GM12878 (cell line): ENCODE measurements at regions not wholly inside any gene's neighbourhood (a gene's known extent, or its start where the extent isn't known, plus 50 kb on each side); places are given as distances from the start of the nearest gene placed in this dataset.

ENCODE experiments used
- ATAC-seq: fragments of 200-7000 bp; cut with Tn5 transposase; 3 replicates; pipeline ENCODE4 v1.9.1; 2020; ENCODE audit warnings: mild to moderate bottlenecking, moderate library complexity
- BruUV-seq: library from RNA; stranded (reverse); fragments of 400-500 nt; replicated peaks from 2 replicates; lab custom pipeline; 2021; lab: Mats Ljungman, UMichigan
- CTCF ChIA-PET: fragments of 300-600 bp; sonication (Branson Sonifier 250); formaldehyde crosslinking; extraction: SDS; loops from one replicate; lab custom pipeline; 2021; ENCODE audit warnings: inconsistent platforms; lab: Yijun Ruan, JAX
- POLR2A ChIA-PET: fragments of 350-600 bp; formaldehyde crosslinking; extraction: SDS; loops from one replicate; lab custom pipeline; 2021; ENCODE audit warnings: inconsistent platforms; lab: Charles Lee
- RAD21 ChIA-PET: fragments of 300-600 bp; sonication (Branson Sonifier 250); formaldehyde crosslinking; loops from one replicate; lab custom pipeline; 2023; ENCODE audit warnings: antibody characterized with exemption; ENCODE audit not compliant: unreplicated experiment; lab: Charles Lee
- SMC1A ChIA-PET: fragments of 300-600 bp; sonication (Branson Sonifier 250); formaldehyde crosslinking; loops from one replicate; lab custom pipeline; 2023; ENCODE audit not compliant: unreplicated experiment, uncharacterized antibody; lab: Charles Lee
- DNase-seq: peaks from one replicate; pipeline ENCODE4 v3.0.0-alpha.2; 2011; ENCODE audit warnings: low read depth, low spot score
- FAIRE-seq: peaks from 3 replicates; lab custom pipeline; 2011; peaks lifted over from hg19 to GRCh38; lab: Jason Lieb, UNC
- H2AFZ ChIP-seq: 2 replicates; pipeline ENCODE4 v1.6.0; 2011; ENCODE audit warnings: low read depth, low read length, control low read depth; ENCODE audit not compliant: control insufficient read depth
- H3K27ac ChIP-seq: 2 replicates; pipeline ENCODE4 v1.5.1; 2011; ENCODE audit warnings: control low read depth; ENCODE audit not compliant: control insufficient read depth, insufficient read depth
- H3K27me3 ChIP-seq, 2 experiments: replicated peaks in 1 of 2; 2 replicates each; pipeline versions ENCODE4 v1.6.0 to v1.6.1; 2011; ENCODE audit warnings: low read length in 1 of 2; ENCODE audit not compliant: control insufficient read depth in 2 of 2, insufficient read depth in 2 of 2
- H3K36me3 ChIP-seq, 2 experiments: 2 replicates each; pipeline ENCODE4 v1.5.1; 2011; ENCODE audit warnings: low read length in 1 of 2; ENCODE audit not compliant: control insufficient read depth in 2 of 2, insufficient read depth in 2 of 2
- H3K4me1 ChIP-seq: 2 replicates; pipeline ENCODE4 v1.6.1; 2011; ENCODE audit warnings: mild to moderate bottlenecking, low read length, moderate library complexity, mixed read lengths; ENCODE audit not compliant: control insufficient read depth, insufficient read depth
- H3K4me2 ChIP-seq: 2 replicates; pipeline ENCODE4 v1.6.0; 2011; ENCODE audit warnings: control low read depth; ENCODE audit not compliant: control insufficient read depth, insufficient read depth
- H3K4me3 ChIP-seq: fragments of 200-600 bp; sonication (generic); 2 replicates; pipeline ENCODE4 v1.5.1; 2016
- H3K79me2 ChIP-seq: 2 replicates; pipeline ENCODE4 v1.6.0; 2011; ENCODE audit warnings: low read length; ENCODE audit not compliant: control insufficient read depth, insufficient read depth
- H3K9ac ChIP-seq: 2 replicates; pipeline ENCODE4 v1.8.0; 2011; ENCODE audit warnings: low read length, control low read depth, mixed read lengths; ENCODE audit not compliant: control insufficient read depth, insufficient read depth
- H3K9me3 ChIP-seq: replicated peaks from 3 replicates; pipeline ENCODE4 v1.5.1; 2011; ENCODE audit warnings: mild to moderate bottlenecking, low read length; ENCODE audit not compliant: control insufficient read depth, insufficient read depth
- H4K20me1 ChIP-seq: 2 replicates; pipeline ENCODE4 v1.6.0; 2011; ENCODE audit not compliant: control insufficient read depth, insufficient read depth
- CBX5 ChIP-seq: sonication (generic); IDR thresholded peaks from 2 replicates; pipeline ENCODE4 v1.6.1; 2016; ENCODE audit warnings: low read depth, moderate library complexity, mild to moderate bottlenecking, inconsistent platforms
- CHD2 ChIP-seq: IDR thresholded peaks from 2 replicates; pipeline ENCODE4 v1.6.1; 2011; ENCODE audit warnings: low read depth, low read length, improper control_type of control experiment, borderline replicate concordance
- CREM ChIP-seq: IDR thresholded peaks from 2 replicates; pipeline ENCODE4 v1.6.1; 2014; ENCODE audit warnings: antibody characterized with exemption, low read depth
- IKZF2 ChIP-seq, 2 experiments: fragments of 450-650 bp; IDR thresholded peaks; 2 replicates each; pipeline ENCODE4 v1.6.1; 2017; ENCODE audit warnings: mild to moderate bottlenecking in 2 of 2, moderate library complexity in 2 of 2
- JUNB ChIP-seq: IDR thresholded peaks from 2 replicates; pipeline ENCODE4 v1.6.1; 2016; ENCODE audit warnings: antibody characterized with exemption, mild to moderate bottlenecking
- MTA3 ChIP-seq: IDR thresholded peaks from 2 replicates; pipeline ENCODE4 v1.6.1; 2012; ENCODE audit warnings: low read length, inconsistent platforms, borderline replicate concordance
- MXI1 ChIP-seq: fragments of 150-350 bp; IDR thresholded peaks from 2 replicates; pipeline ENCODE4 v1.6.1; 2011; ENCODE audit warnings: low read depth, mild to moderate bottlenecking, inconsistent platforms, low read length, improper control_type of control experiment
- NFIC ChIP-seq: IDR thresholded peaks from 2 replicates; pipeline ENCODE4 v1.6.1; 2012; ENCODE audit warnings: low read depth, mild to moderate bottlenecking, inconsistent platforms, low read length, moderate library complexity
- NR2C2 ChIP-seq: IDR thresholded peaks from 2 replicates; pipeline ENCODE4 v1.6.1; 2011; ENCODE audit warnings: borderline replicate concordance, low read depth; ENCODE audit not compliant: control insufficient read depth, insufficient read length
- NRF1 ChIP-seq: conservative IDR thresholded peaks from 2 replicates; pipeline ENCODE4 v1.6.1; 2011; ENCODE audit warnings: mild to moderate bottlenecking, low read depth, low read length, improper control_type of control experiment
- PKNOX1 ChIP-seq: fragments of 450-650 bp; IDR thresholded peaks from 2 replicates; pipeline ENCODE4 v1.6.1; 2016; ENCODE audit warnings: mild to moderate bottlenecking
- POLR2A ChIP-seq: IDR thresholded peaks from 2 replicates; pipeline ENCODE4 v1.6.1; 2011; ENCODE audit warnings: low read depth, mild to moderate bottlenecking, low read length
- RUNX3 ChIP-seq: IDR thresholded peaks from 2 replicates; pipeline ENCODE4 v1.6.1; 2012; ENCODE audit warnings: low read length, inconsistent platforms
- SREBF2 ChIP-seq: IDR thresholded peaks from 2 replicates; pipeline ENCODE4 v1.6.1; 2012; ENCODE audit warnings: mild to moderate bottlenecking, low read length
- SUPT20H ChIP-seq: IDR thresholded peaks from 2 replicates; pipeline ENCODE4 v1.6.1; 2011; ENCODE audit warnings: low read depth, mild to moderate bottlenecking, low read length, moderate library complexity, borderline replicate concordance; ENCODE audit not compliant: control insufficient read depth
- TAF1 ChIP-seq: IDR thresholded peaks from 2 replicates; pipeline ENCODE4 v1.6.1; 2011; ENCODE audit warnings: mild to moderate bottlenecking, low read depth, low read length, borderline replicate concordance
- TARDBP ChIP-seq: IDR thresholded peaks from 2 replicates; pipeline ENCODE4 v1.6.1; 2016; ENCODE audit warnings: borderline replicate concordance
- YY1 ChIP-seq: IDR thresholded peaks from 2 replicates; pipeline ENCODE4 v1.6.1; 2011; ENCODE audit warnings: low read depth, mild to moderate bottlenecking, low read length
- ZNF384 ChIP-seq: IDR thresholded peaks from 2 replicates; pipeline ENCODE4 v1.6.1; 2012; ENCODE audit warnings: low read depth, mild to moderate bottlenecking, low read length, improper control_type of control experiment, borderline replicate concordance
- WGBS: methylation state at CpG from one replicate; pipeline ENCODE4 v1.1.6; 2016; ENCODE audit warnings: low lambda C conversion rate; ENCODE audit not compliant: insufficient replicate concordance, insufficient coverage; ENCODE audit errors: missing lambda C conversion rate; 5-methylcytosine and 5-hydroxymethylcytosine counted together
- in situ Hi-C: fragments of 300-500 bp; cut with MboI; formaldehyde crosslinking; loops from 9 replicates; pipeline ENCODE4 v1.14.3; 2018; ENCODE audit warnings: mixed read lengths
- intact Hi-C: fragments of 100-400 bp; cut with micrococcal nuclease; formaldehyde crosslinking; loops from one replicate; pipeline ENCODE4 v1.14.2; 2022; ENCODE audit not compliant: unreplicated experiment

- Histone ChIP-seq H3K9me3 (no peaks in the 10 kb centered on the region), H3K4me2 (no peak overlapping the region), H3K79me2 (no peaks in the 10 kb centered on the region), H3K27ac (no peak overlapping the region), H3K9ac (no peak overlapping the region), H2AFZ (no peak overlapping the region), H3K36me3 (no peaks in the 10 kb centered on the region), H3K4me1 (no peaks in the 10 kb centered on the region), H3K4me3 (no peak overlapping the region), H4K20me1 (no peaks in the 10 kb centered on the region), H3K27me3 (no peaks in the 10 kb centered on the region)
- 64% methylated on average over 3 of the region's 3 CpGs for WGBS
- intact Hi-C loops (no loop called here), in situ Hi-C loops (no loop called here)
- BruUV-seq: no TSS peak
- FAIRE-seq (no peak), DNase-seq (no peak), ATAC-seq (no peak)
- TF ChIP-seq CHD2: no peak
- no peak for TF ChIP-seq MTA3
- no peak for TF ChIP-seq CREM
- POLR2A ChIA-PET: interaction anchor here (0.5 kb wide), 1 partner anchor 606 kb away, joined by 3 read pairs; no protein-coding TSS in a partner anchor
- SMC1A ChIA-PET: interaction anchor here (1.1 to 5.6 kb wide), 4 partner anchors 8 to 18 kb away, joined by 3 to 25 read pairs (median 8); no protein-coding TSS in a partner anchor
- RAD21 ChIA-PET: interaction anchor here (1.1 to 1.3 kb wide), 2 partner anchors 13 to 18 kb away, joined by 3 to 4 read pairs; no protein-coding TSS in a partner anchor
- CTCF ChIA-PET: interaction anchor here (0.9 to 2.4 kb wide), 4 partner anchors 8 to 790 kb away, joined by 4 to 7 read pairs (median 6); no protein-coding TSS in a partner anchor
These were observed 224.3 kb upstream of the CTSO start for GRCh38 chr4:156177941-156178340.

GRCh38 chr4:156176896-156177295, 223.2 kb upstream of the CTSO start:
- no peak for ATAC-seq
- POLR2A ChIA-PET: no interaction called here
- no peak for TF ChIP-seq PKNOX1
- TF ChIP-seq NR2C2: no peak
- TF ChIP-seq MXI1: no peak
- no peak for TF ChIP-seq YY1
- TF ChIP-seq SUPT20H: no peak
- TF ChIP-seq RUNX3: no peak
- TF ChIP-seq TAF1: no peak
- TF ChIP-seq JUNB: no peak
- no peak for TF ChIP-seq IKZF2 (IDR thresholded peaks at IDR 0.05)
- TF ChIP-seq ZNF384: no peak
- TF ChIP-seq SREBF2: no peak
- no peak for TF ChIP-seq TARDBP
- TF ChIP-seq POLR2A: no peak
- no peak for TF ChIP-seq NFIC
- TF ChIP-seq CBX5: no peak
- TF ChIP-seq NRF1: no peak

More at GRCh38 chr4:156176896-156177295, 223.2 kb upstream of the CTSO start:
- Histone ChIP-seq H3K79me2 (no peaks in the 10 kb centered on the region), H3K4me3 (no peak overlapping the region), H3K27me3 (no peaks in the 10 kb centered on the region), H3K27ac (no peak overlapping the region), H3K4me1 (no peaks in the 10 kb centered on the region), H3K4me2 (no peak overlapping the region), H3K36me3 (no peaks in the 10 kb centered on the region), H3K9me3 (no peaks in the 10 kb centered on the region), H2AFZ (no peak overlapping the region), H4K20me1 (no peaks in the 10 kb centered on the region), H3K9ac (no peak overlapping the region)
- no peak for FAIRE-seq
- no peak for DNase-seq
- no TSS peak for BruUV-seq
- ChIA-PET SMC1A (interaction anchor here (0.8 to 5.6 kb wide), 6 partner anchors 9 to 202 kb away, joined by 3 to 25 read pairs (median 6); no protein-coding TSS in a partner anchor), RAD21 (interaction anchor here (0.9 to 2.2 kb wide), 6 partner anchors 12 to 201 kb away, joined by 3 to 5 read pairs (median 4); no protein-coding TSS in a partner anchor), CTCF (interaction anchor here (1.1 to 1.9 kb wide), 5 partner anchors 8 to 791 kb away, joined by 3 to 8 read pairs (median 4); no protein-coding TSS in a partner anchor)
- WGBS: 31% methylated on average over 3 of the region's 3 CpGs
- intact Hi-C loops (no loop called here), in situ Hi-C loops (no loop called here)
